C1 segment of cervical spinal cord (tissue), 14 donors: ENCODE measurements at regions not wholly inside any gene's neighbourhood (a gene's known extent, or its start where the extent isn't known, plus 50 kb on each side); places are given as distances from the start of the nearest gene placed in this dataset.
"Not testable (repeated sequence)": the region's sequence is repeated elsewhere in the genome, so short reads cannot be mapped to it uniquely, and the experiment has no call there.

Source experiments
- DNase-seq, 14 donors: peaks; one replicate each; lab custom pipeline; 2025; lab: John Stamatoyannopoulos, UW

- DNase-seq: no peak
These were observed 150.4 kb upstream of the NEGR1 start for GRCh38 chr1:72432645-72433267.

GRCh38 chr1:72431810-72432209, 149.5 kb upstream of the NEGR1 start:
- DNase-seq: no peak

- not testable (repeated sequence) for DNase-seq
These were observed 145.9 kb upstream of the NEGR1 start for GRCh38 chr1:72428276-72428675.

GRCh38 chr1:72419229-72419628, 136.9 kb upstream of the NEGR1 start:
- no peak for DNase-seq

GRCh38 chr1:72412286-72412685, 129.9 kb upstream of the NEGR1 start:
- DNase-seq: no peak

- no peak for DNase-seq
These were observed 117.5 kb upstream of the NEGR1 start for GRCh38 chr1:72399807-72400206.

GRCh38 chr1:72397786-72398185, 115.4 kb upstream of the NEGR1 start:
- no peak for DNase-seq

GRCh38 chr1:72394457-72394856, 112.1 kb upstream of the NEGR1 start:
- no peak for DNase-seq

GRCh38 chr1:72379072-72379471, 96.7 kb upstream of the NEGR1 start:
- no peak for DNase-seq

- DNase-seq: no peak
These were observed 92.9 kb upstream of the NEGR1 start for GRCh38 chr1:72375226-72375625.

- no peak for DNase-seq
These were observed 89.1 kb upstream of the NEGR1 start for GRCh38 chr1:72371259-72372035.

- not testable (repeated sequence) for DNase-seq
These were observed 88.5 kb upstream of the NEGR1 start for GRCh38 chr1:72370836-72371235.

GRCh38 chr1:72369069-72369757, 86.9 kb upstream of the NEGR1 start:
- DNase-seq: no peak

- no peak for DNase-seq
These were observed 84.1 kb upstream of the NEGR1 start for GRCh38 chr1:72366466-72366865.

- DNase-seq: no peak
These were observed 83.4 kb upstream of the NEGR1 start for GRCh38 chr1:72365693-72366092.

GRCh38 chr1:72362538-72362937, 80.2 kb upstream of the NEGR1 start:
- no peak for DNase-seq

- no peak for DNase-seq
These were observed 75.1 kb upstream of the NEGR1 start for GRCh38 chr1:72357411-72357810.

GRCh38 chr1:72355899-72356298, 73.6 kb upstream of the NEGR1 start:
- DNase-seq: no peak

- DNase-seq: no peak
These were observed 59.3 kb upstream of the NEGR1 start for GRCh38 chr1:72341661-72342060.

- DNase-seq: no peak
These were observed 54.4 kb upstream of the NEGR1 start for GRCh38 chr1:72336776-72337175.
